ENCODE measurements at regions not wholly inside any gene's neighbourhood (a gene's known extent, or its start where the extent isn't known, plus 50 kb on each side); places are given as distances from the start of the nearest gene placed in this dataset.

- Histone ChIP-seq H3K79me2 (ENCODE audit: insufficient read depth, low read length) (no peaks in the 10 kb centered on the region), H3K4me1 (ENCODE audit: insufficient read depth, low read length) (peaks cover 20% of the 10 kb centered on the region), H3K27ac (ENCODE audit: extremely low read length, insufficient read depth, low read length) (no peak overlapping the region), H3K4me2 (ENCODE audit: low read depth, low read length) (no peak overlapping the region), H4K20me1 (ENCODE audit: insufficient read depth, low read length) (no peaks in the 10 kb centered on the region), H3K27me3 (ENCODE audit: control insufficient read depth in 1 of 2, insufficient read depth in 2 of 2, low read length in 2 of 2) (no peaks in the 10 kb centered on the region), H3K9ac (ENCODE audit: insufficient read depth, low read depth, low read length) (no peak overlapping the region), H3K9me3 (ENCODE audit: low read length) (no peaks in the 10 kb centered on the region), H2AFZ (ENCODE audit: low read length) (no peak overlapping the region), H3K36me3 (replicated peaks in 1 of 2; ENCODE audit: control insufficient read depth in 1 of 2, insufficient read depth in 2 of 2, low read length in 2 of 2) (no peaks in the 10 kb centered on the region), H3K4me3 (replicated peaks in 1 of 3; ENCODE audit: insufficient read depth in 1 of 3, low read depth in 2 of 3, low read length in 3 of 3) (no peak overlapping the region)
- ChIA-PET CTCF (ENCODE audit: low intra/inter-chr PET ratio, low total read pairs) (no interaction called here), POLR2A (no interaction called here)
- TF ChIP-seq NFE2L2 (IDR thresholded peaks at IDR 0.05; ENCODE audit: low read length) (no peak), BCLAF1 (IDR thresholded peaks at IDR 0.05) (no peak), HNF1B (CRISPR knock-in tag; IDR thresholded peaks at IDR 0.05) (no peak), PRPF4 (IDR thresholded peaks at IDR 0.05; ENCODE audit: low read depth, low read length, poor library complexity, severe bottlenecking) (no peak), ZNF225 (CRISPR knock-in tag; IDR thresholded peaks at IDR 0.05) (no peak), ZC3H13 (CRISPR knock-in tag; IDR thresholded peaks at IDR 0.05) (no peak), GLI4 (CRISPR knock-in tag; IDR thresholded peaks at IDR 0.05; ENCODE audit: borderline replicate concordance) (no peak), ZBTB2 (CRISPR knock-in tag; IDR thresholded peaks at IDR 0.05; ENCODE audit: low read depth) (no peak), HNF4A (CRISPR knock-in tag; IDR thresholded peaks at IDR 0.05) (no peak), ZNF766 (CRISPR knock-in tag; IDR thresholded peaks at IDR 0.05; ENCODE audit: borderline replicate concordance) (no peak), ERF (CRISPR knock-in tag; IDR thresholded peaks at IDR 0.05) (no peak), ZNF44 (CRISPR knock-in tag; IDR thresholded peaks at IDR 0.05) (no peak), ZNF580 (CRISPR knock-in tag; IDR thresholded peaks at IDR 0.05; ENCODE audit: borderline replicate concordance, low read depth) (no peak), CC2D1A (CRISPR knock-in tag; IDR thresholded peaks at IDR 0.05) (no peak), ZNF331 (CRISPR knock-in tag; IDR thresholded peaks at IDR 0.05) (no peak), NFIB (CRISPR knock-in tag; IDR thresholded peaks at IDR 0.05; ENCODE audit: borderline replicate concordance) (no peak), TCF7L2 (IDR thresholded peaks at IDR 0.05; ENCODE audit: low read depth, low read length) (no peak)
- intact Hi-C loops (cut with micrococcal nuclease; ENCODE audit: unreplicated experiment) = no loop called here
- in situ Hi-C loops (cut with HindIII; ENCODE audit: extremely low pct_ligation_motif_present, low pct_unique_long_range_greater_than_20kb) = no loop called here
- WGBS (ENCODE audit: low lambda C conversion rate) = 40% methylated on average over 2 of the region's 2 CpGs
- BruUV-seq (replicated peaks) = no TSS peak
- ATAC-seq = no peak
- FAIRE-seq = no peak
- no peak for DNase-seq (ENCODE audit: low spot score)
These were observed 175.4 kb upstream of the PWP1 start for GRCh38 chr12:107510211-107510610.
